OCI-LY7 (cell line): ENCODE measurements at regions not wholly inside any gene's neighbourhood (a gene's known extent, or its start where the extent isn't known, plus 50 kb on each side); places are given as distances from the start of the nearest gene placed in this dataset.
"Not testable (repeated sequence)": the region's sequence is repeated elsewhere in the genome, so short reads cannot be mapped to it uniquely, and the experiment has no call there.

Source experiments
- EZH2phosphoT487 ChIP-seq: fragments of 200-600 bp; sonication (generic); IDR thresholded peaks from 2 replicates; pipeline ENCODE4 v1.6.1; 2018; ENCODE audit warnings: low read depth, borderline replicate concordance, mild to moderate bottlenecking, mixed run types, antibody characterized with exemption, low read length, moderate library complexity, mixed read lengths
- TF ChIP-seq, protein P1 (sequence below): fragments of 200-600 bp; sonication (generic); conservative IDR thresholded peaks from 2 replicates; pipeline ENCODE4 v1.5.1; 2014; ENCODE audit warnings: mild to moderate bottlenecking, antibody characterized with exemption, low read length, moderate library complexity, mixed read lengths

DNA sequence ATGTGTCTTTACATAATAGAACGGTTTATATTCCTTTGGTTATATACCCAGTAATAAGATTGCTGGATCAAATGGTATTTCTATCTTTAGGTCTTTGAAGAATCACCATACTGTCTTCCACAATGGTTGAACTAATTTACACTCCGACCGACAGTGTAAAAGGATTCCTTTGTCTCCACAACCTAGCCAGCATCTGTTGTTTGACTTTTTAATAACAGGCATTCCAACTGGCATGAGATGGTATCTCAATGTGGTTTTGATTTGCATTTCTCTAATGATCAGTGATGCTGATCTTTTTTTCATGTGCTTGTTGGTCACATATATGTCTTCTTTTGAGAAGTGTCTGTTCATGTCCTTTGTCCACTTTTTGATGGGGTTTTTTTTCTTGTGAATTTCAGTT, 319.7 kb upstream of the IRAK1BP1 start:
- TF ChIP-seq, protein P1, sequence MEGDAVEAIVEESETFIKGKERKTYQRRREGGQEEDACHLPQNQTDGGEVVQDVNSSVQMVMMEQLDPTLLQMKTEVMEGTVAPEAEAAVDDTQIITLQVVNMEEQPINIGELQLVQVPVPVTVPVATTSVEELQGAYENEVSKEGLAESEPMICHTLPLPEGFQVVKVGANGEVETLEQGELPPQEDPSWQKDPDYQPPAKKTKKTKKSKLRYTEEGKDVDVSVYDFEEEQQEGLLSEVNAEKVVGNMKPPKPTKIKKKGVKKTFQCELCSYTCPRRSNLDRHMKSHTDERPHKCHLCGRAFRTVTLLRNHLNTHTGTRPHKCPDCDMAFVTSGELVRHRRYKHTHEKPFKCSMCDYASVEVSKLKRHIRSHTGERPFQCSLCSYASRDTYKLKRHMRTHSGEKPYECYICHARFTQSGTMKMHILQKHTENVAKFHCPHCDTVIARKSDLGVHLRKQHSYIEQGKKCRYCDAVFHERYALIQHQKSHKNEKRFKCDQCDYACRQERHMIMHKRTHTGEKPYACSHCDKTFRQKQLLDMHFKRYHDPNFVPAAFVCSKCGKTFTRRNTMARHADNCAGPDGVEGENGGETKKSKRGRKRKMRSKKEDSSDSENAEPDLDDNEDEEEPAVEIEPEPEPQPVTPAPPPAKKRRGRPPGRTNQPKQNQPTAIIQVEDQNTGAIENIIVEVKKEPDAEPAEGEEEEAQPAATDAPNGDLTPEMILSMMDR = not testable (repeated sequence)
- TF ChIP-seq EZH2phosphoT487 = not testable (repeated sequence)
